GM18867 (cell line): ENCODE measurements at regions not wholly inside any gene's neighbourhood (a gene's known extent, or its start where the extent isn't known, plus 50 kb on each side); places are given as distances from the start of the nearest gene placed in this dataset.
"Not testable (repeated sequence)": the region's sequence is repeated elsewhere in the genome, so short reads cannot be mapped to it uniquely, and the experiment has no call there.

Experiments
- ATAC-seq: cut with Tn5 transposase; IDR thresholded peaks from one replicate; pipeline ENCODE4 v1.9.1; 2021; ENCODE audit warnings: mild to moderate bottlenecking, moderate library complexity; ENCODE audit not compliant: unreplicated experiment

DNA sequence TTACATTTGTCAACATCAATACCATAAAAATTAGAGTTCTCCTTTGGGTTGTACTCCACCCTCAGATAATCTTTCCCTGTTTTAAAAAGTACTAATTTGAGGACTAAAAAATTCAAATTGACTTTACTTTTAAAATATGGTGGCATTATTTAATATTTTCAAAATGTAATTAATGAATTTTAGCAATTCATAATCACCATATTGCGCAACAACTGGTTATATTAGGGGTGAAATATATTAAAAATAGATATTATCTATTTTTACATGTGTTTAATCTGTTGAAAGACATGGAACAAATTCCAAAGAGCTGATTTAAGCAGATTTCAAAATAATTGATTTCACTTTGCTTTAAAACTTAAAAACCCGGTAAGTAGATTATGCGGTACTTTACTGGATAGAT, 236.6 kb upstream of the NOL4 start:
- no peak for ATAC-seq

GRCh38 chr18:34467058-34467457, 242.3 kb upstream of the NOL4 start:
- ATAC-seq, result no peak

DNA sequence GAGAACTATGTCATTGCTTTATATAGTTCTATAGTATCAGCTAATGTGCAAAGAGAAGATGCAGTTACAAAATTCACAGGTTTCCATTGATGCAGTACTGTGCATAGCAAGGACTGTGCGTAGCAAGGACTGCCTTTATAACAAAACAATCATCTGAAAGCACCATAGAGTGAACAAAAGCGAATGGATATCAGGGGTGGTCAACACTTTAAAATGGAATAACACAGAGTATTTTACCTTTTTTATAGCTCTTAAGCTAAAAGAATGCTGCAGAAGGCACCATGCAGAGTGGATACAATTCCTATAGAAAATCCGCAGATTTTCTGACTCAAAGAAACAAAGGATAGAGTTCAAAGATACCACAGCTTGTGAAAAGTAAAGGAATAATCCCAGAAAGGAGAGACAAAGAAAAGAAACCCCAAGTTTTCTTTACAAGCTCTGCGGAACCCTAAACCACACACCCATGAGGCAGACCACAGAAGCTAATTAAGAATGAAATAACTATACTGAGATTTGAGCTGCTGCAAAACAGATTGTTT, 229.9 kb upstream of the DTNA start:
- ATAC-seq, result no peak

DNA sequence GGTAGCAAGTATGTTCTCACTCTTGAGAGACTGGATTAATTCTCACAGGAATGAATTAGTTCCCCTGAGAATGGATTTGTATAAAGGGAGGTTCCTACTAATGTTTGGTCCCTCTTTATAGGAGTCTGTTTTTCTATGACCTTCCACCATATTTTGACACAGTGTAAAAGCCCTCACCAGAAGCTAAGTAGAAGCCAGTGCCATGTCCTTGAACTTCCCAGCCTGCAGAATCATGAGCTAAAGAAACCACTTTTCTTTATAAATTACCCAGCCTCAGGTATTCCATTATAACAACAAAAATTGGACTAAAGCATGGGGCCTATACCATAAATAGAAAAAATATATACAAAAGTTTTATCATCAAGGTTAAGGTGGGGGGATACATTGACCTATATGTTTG, 227.9 kb upstream of the DTNA start:
- ATAC-seq, result no peak

DNA sequence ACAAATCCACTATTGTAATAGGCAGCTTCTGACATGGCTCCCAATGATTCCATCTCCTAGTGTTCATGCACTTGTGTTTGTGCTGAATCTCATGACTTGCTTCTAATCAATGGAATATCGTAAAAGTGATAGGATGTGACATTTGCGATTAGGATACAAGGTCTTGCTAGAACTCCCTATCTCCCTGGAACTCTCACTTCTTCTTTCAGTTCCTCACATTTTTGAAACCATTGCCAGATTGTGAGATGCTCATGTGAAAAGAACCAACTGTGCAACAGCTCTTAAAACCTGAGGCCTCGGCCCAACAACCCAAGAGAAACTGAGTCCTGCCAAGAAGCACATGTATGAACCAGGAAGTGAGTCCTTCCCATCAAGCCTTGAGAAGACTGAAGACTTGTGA, 226.9 kb upstream of the DTNA start:
- no peak for ATAC-seq

GRCh38 chr18:34491719-34492118, 218.4 kb upstream of the DTNA start:
- no peak for ATAC-seq

DNA sequence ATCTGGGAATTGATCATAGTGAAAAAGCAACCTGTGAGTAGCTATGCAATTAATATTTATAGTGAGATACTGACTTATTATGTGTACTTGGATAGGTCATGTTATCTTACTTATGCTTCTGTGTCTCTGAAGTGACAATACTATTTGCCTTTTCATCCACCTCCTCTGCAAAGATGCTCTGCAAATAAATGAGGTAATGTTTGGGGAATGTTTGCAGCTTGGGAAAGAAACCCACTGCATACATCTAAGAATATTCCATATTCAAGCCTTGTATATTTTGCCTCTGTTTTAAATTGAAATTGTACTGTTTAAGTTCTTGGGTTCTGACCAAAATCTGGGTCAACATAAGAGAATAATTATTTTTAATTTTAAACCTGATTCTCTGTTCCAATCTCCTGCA, 217.4 kb upstream of the DTNA start:
- ATAC-seq, result no peak

DNA sequence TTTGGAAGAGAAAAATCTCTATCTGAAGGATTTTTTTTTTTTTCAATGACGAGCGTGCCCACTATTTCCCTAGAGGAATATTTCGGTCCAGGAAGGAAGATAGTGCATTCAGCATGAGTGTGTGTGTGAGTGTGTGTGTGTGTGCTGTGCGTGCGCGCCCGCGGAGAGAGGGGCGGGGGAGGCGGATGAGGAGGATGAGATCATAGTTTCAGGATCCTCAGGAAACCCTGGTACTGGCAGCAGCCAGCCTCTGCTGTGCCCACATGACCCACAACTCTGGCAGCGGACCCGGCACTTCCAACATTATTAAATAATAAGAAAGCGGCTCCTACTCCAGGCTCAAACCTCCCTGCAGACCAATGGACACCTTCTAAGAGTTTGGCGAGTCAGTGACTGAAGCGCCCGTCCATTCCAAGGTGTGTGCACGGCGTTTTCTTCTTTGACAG, 217.0 kb upstream of the DTNA start:
- no peak for ATAC-seq

- ATAC-seq, result no peak
These were observed 216.3 kb upstream of the DTNA start for GRCh38 chr18:34493566-34494358.

- ATAC-seq, result no peak
These were observed 215.8 kb upstream of the DTNA start for GRCh38 chr18:34494359-34494696.

DNA sequence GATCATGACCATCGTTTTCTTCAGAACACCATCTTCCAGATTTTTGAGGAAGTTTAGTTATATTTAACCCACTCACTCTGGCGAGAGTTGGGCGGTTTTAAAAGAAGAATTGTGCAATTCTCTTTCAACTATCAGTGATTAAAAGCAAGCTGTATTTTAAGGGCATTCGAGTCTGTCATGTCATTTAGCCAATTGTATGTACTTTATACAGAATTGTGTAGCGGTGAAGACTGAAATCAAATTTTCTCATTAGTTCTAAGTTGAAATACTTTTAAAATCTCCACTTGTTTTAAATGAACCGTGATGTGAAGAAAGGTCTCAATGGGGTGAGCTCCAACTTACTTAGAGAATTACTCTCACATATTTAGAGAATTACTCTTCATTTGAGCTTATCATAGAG, 214.6 kb upstream of the DTNA start:
- no peak for ATAC-seq

DNA sequence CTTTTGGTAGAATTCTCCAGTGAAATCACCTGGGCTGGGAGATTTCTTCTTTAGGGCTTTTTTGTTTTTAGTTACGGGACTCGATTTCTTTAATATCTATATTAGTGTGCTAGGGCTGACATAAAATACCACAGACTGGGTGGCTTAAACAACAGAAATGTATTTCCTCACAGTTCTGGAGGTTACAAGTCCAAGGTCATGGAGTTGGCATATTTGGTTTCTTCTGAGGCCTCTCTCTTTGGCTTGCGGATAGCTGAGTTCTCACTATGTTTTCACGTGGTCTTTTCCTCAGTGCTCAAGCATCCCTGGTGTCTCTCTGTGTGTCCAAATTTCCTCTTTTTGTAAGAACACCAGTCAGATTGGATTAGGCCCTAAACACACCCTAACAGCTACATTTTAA, 208.5 kb upstream of the DTNA start:
- no peak for ATAC-seq

DNA sequence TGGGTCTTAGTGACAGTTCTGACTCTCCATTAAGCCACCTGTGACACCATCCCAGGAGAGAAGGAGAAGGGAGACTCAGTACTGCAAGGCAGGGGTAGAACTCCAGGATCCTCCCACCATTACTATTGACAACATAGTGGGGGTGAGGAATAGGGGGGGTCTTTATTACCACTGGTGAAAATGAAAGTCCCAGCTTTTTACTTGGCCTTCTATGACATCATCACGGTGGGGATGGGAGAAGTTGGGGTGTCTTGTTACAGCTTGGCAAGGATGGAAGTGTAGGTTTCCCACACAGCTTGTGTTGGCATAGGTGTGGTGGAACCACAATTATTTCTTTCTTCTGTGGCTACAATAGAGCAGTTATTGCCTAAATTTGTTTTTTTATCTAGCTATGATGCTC, 203.9 kb upstream of the DTNA start:
- ATAC-seq, result no peak

DNA sequence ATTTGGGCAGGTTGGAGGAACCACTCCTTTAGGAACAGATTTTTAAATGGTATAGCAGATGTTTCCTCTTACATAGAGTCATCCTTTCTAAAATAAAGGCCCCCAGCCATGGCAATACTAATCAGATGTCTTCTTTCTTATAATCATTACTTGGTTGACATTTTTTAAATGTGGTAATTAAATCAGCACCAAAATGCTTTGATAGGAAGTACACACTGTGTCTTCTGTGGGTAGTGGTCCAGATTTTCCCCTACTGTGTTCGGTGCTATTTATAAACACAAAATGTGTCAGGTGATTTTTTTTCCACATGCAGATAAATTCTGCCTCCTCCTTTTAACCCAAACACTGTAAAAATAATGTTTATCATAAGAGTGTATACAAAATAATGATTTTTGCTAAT, 200.9 kb upstream of the DTNA start:
- no peak for ATAC-seq

DNA sequence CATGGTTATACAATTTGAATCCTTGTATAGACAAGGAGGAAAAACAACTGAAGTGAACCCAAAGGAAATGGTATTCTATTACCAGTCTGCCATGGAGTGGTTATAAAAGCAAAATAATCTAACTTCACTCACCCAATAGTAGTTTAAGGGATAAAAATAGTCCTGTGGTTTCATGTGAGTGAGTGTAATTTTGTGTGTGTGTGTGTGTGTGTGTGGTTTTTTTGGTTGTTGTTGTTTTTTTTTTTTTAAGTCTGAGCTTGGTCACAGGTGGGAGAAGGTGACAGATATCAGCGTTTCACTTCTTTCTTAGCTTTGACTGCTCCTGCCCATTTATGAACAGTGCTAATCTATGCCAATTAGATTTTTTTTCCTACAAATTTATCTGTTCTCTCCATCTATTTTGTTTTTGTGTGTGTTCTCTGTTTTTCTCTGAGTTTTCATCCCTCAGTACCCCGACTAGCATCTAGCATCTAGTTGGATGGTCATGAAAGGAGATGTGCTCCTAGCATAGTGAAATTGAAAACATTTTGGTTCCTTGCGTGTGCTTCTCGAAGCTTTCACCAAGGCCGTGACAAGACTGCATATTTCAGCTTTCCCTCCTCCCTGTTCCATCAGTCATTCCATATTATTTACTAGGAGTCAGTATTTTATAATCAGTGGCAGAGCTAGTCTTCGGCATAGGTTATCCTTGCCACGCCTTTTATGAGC, 200.1 kb upstream of the DTNA start:
- ATAC-seq, result peak; percentile 68

- no peak for ATAC-seq
These were observed 199.2 kb upstream of the DTNA start for GRCh38 chr18:34510926-34511325.

GRCh38 chr18:34511435-34511834, 198.7 kb upstream of the DTNA start:
- no peak for ATAC-seq

DNA sequence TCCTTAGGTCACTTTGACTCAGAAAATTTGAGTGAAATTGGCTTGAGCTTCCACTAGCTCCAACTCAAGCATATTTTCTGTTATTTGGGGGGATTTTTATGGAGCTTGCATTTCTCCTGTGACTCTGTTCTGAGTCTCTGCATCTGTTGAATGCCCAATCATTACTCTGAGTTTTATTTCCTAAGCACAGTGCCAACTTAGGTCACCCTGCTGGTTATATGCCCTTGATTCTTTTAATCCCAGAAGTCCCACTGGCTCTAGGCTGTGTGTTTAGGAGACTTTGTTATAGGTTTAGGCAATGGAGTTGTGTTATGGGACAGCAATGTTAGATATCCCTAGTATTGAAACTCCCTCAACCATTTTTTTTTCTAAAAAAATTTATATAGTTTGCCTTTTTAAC, 198.2 kb upstream of the DTNA start:
- ATAC-seq, result no peak

- no peak for ATAC-seq
These were observed 195.9 kb upstream of the DTNA start for GRCh38 chr18:34514238-34514637.

DNA sequence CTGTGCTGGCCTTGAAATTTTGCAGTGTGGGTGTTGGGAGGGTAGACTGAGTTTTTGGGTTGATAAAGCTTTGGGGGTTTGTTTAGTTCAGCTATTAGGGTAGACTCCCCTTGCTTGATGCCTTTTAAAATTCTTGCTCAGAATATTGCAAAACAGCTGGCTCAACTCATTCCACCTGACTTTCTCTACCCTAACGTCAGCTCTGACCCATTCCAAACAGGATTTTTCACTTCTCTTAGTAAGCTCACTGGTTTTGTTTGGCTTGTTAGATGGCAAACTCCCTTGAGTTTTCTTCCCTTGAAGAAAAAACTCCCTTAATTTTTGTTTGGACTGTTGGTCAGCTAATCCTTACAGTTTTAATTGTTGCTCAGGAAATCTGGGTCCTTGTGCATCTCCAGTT, 195.1 kb upstream of the DTNA start:
- no peak for ATAC-seq

- not testable (repeated sequence) for ATAC-seq
These were observed 193.7 kb upstream of the DTNA start for GRCh38 chr18:34516355-34516754.

GRCh38 chr18:34516996-34517395, 193.1 kb upstream of the DTNA start:
- not testable (repeated sequence) for ATAC-seq
